OCI-LY1 (cell line): ENCODE measurements at regions not wholly inside any gene's neighbourhood (a gene's known extent, or its start where the extent isn't known, plus 50 kb on each side); places are given as distances from the start of the nearest gene placed in this dataset.

Experiments
- H2AFZ ChIP-seq: fragments of 200-600 bp; sonication (generic), shearing (Covaris generic); 2 replicates; pipeline ENCODE4 v1.6.0; 2014; ENCODE audit warnings: antibody characterized with exemption, mild to moderate bottlenecking, low read length
- H3F3A ChIP-seq: fragments of 200-600 bp; sonication (generic), shearing (Covaris generic); 2 replicates; pipeline ENCODE4 v1.6.0; 2014; ENCODE audit warnings: mild to moderate bottlenecking, antibody characterized with exemption, low read length, moderate library complexity; ENCODE audit not compliant: insufficient read depth
- H3K27ac ChIP-seq: fragments of 200-600 bp; sonication (generic); 2 replicates; pipeline ENCODE4 v1.5.1; 2014; ENCODE audit warnings: low read length, mixed run types, mild to moderate bottlenecking, low read depth; ENCODE audit not compliant: poor library complexity, severe bottlenecking
- H3K27me3 ChIP-seq: fragments of 200-600 bp; sonication (generic); 2 replicates; pipeline ENCODE4 v1.6.0; 2014; ENCODE audit warnings: antibody characterized with exemption, mild to moderate bottlenecking, low read length, moderate library complexity; ENCODE audit not compliant: insufficient read depth
- H3K36me3 ChIP-seq: fragments of 200-600 bp; sonication (generic); 2 replicates; pipeline ENCODE4 v1.6.1; 2014; ENCODE audit warnings: mild to moderate bottlenecking, antibody characterized with exemption, low read length, moderate library complexity, mixed read lengths; ENCODE audit not compliant: insufficient read depth
- H3K4me1 ChIP-seq: fragments of 200-600 bp; sonication (generic); 2 replicates; pipeline ENCODE4 v1.5.1; 2014; ENCODE audit warnings: mild to moderate bottlenecking, low read length, moderate library complexity; ENCODE audit not compliant: insufficient read depth, severe bottlenecking
- H3K4me2 ChIP-seq: fragments of 200-600 bp; sonication (generic), shearing (Covaris generic); 2 replicates; pipeline ENCODE4 v1.6.1; 2014; ENCODE audit warnings: low read length
- H3K4me3 ChIP-seq: fragments of 200-600 bp; sonication (generic); 2 replicates; pipeline ENCODE4 v1.5.1; 2014; ENCODE audit warnings: low read length, low read depth, mild to moderate bottlenecking, mixed read lengths; ENCODE audit not compliant: poor library complexity, severe bottlenecking
- H3K79me2 ChIP-seq: fragments of 200-600 bp; shearing (Covaris generic); 2 replicates; pipeline ENCODE4 v1.6.1; 2016; ENCODE audit warnings: mixed run types, low read length, mixed read lengths; ENCODE audit not compliant: insufficient read depth
- H3K9ac ChIP-seq: fragments of 200-600 bp; sonication (generic), shearing (Covaris generic); 2 replicates; pipeline ENCODE4 v1.6.1; 2014; ENCODE audit warnings: mild to moderate bottlenecking, low read length, mixed read lengths
- H3K9me2 ChIP-seq: fragments of 200-600 bp; sonication (generic), shearing (Covaris generic); 2 replicates; pipeline ENCODE4 v1.6.1; 2014; ENCODE audit warnings: low read depth, mild to moderate bottlenecking, low read length, mixed read lengths
- H3K9me3 ChIP-seq: fragments of 200-600 bp; shearing (Covaris generic); 2 replicates; pipeline ENCODE4 v1.6.1; 2014; ENCODE audit warnings: low read length, mixed read lengths
- H4K20me1 ChIP-seq: fragments of 200-600 bp; sonication (generic), shearing (Covaris generic); 2 replicates; pipeline ENCODE4 v1.6.0; 2016; ENCODE audit warnings: mild to moderate bottlenecking, low read length; ENCODE audit not compliant: insufficient read depth
- EZH2 ChIP-seq: fragments of 200-600 bp; sonication (generic), shearing (Covaris generic); IDR thresholded peaks from 2 replicates; pipeline ENCODE4 v1.8.0; 2017; ENCODE audit warnings: borderline replicate concordance, mixed run types, mild to moderate bottlenecking, antibody characterized with exemption, low read length, moderate library complexity, mixed read lengths
- TF ChIP-seq, protein P1 (sequence below): fragments of 200-600 bp; sonication (generic), shearing (Covaris generic); IDR thresholded peaks from 2 replicates; pipeline ENCODE4 v1.5.1; 2017; ENCODE audit warnings: mild to moderate bottlenecking, antibody characterized with exemption, low read length, moderate library complexity, mixed read lengths

- Histone ChIP-seq H3K4me1 (no peaks in the 10 kb centered on the region), H3K9ac (no peak overlapping the region), H2AFZ (no peak overlapping the region), H3K27me3 (no peaks in the 10 kb centered on the region), H3K9me3 (no peaks in the 10 kb centered on the region), H3K4me3 (no peak overlapping the region), H3K27ac (no peak overlapping the region), H3K9me2 (no peaks in the 10 kb centered on the region), H4K20me1 (no peaks in the 10 kb centered on the region), H3K4me2 (no peak overlapping the region), H3K36me3 (no peaks in the 10 kb centered on the region), H3F3A (no peaks in the 10 kb centered on the region), H3K79me2 (no peaks in the 10 kb centered on the region)
- TF ChIP-seq, protein P1, sequence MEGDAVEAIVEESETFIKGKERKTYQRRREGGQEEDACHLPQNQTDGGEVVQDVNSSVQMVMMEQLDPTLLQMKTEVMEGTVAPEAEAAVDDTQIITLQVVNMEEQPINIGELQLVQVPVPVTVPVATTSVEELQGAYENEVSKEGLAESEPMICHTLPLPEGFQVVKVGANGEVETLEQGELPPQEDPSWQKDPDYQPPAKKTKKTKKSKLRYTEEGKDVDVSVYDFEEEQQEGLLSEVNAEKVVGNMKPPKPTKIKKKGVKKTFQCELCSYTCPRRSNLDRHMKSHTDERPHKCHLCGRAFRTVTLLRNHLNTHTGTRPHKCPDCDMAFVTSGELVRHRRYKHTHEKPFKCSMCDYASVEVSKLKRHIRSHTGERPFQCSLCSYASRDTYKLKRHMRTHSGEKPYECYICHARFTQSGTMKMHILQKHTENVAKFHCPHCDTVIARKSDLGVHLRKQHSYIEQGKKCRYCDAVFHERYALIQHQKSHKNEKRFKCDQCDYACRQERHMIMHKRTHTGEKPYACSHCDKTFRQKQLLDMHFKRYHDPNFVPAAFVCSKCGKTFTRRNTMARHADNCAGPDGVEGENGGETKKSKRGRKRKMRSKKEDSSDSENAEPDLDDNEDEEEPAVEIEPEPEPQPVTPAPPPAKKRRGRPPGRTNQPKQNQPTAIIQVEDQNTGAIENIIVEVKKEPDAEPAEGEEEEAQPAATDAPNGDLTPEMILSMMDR: no peak
- TF ChIP-seq EZH2: no peak
These were observed 90.1 kb upstream of the RGMA start for GRCh38 chr15:93179072-93179471.

DNA sequence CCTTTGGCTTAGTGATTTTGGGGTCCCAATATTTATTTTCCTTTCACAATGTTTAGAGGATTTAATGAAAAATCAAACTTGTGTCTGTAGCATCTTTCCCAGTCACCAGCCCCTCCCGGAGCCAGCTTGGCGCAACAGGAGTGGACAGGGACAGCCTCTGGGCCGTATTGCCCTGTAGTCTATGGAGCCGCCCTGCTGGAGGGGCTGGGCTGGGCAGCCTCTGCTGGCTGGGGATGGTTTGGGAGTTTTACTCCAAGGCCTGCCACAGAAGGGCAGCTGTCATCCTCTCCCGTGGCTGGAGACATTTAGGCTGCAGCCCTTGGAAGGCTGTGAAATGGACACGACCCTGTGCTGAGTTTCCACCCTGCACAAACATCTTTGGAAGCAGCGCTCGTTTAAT, 89.4 kb upstream of the RGMA start:
- Histone ChIP-seq H2AFZ (no peak overlapping the region), H3K4me3 (no peak overlapping the region), H3K9me3 (no peaks in the 10 kb centered on the region), H3K36me3 (no peaks in the 10 kb centered on the region), H3K27ac (no peak overlapping the region), H3K9ac (no peak overlapping the region), H3F3A (no peaks in the 10 kb centered on the region), H3K27me3 (no peaks in the 10 kb centered on the region), H3K9me2 (no peaks in the 10 kb centered on the region), H3K79me2 (no peaks in the 10 kb centered on the region), H3K4me2 (no peak overlapping the region), H4K20me1 (no peaks in the 10 kb centered on the region), H3K4me1 (no peaks in the 10 kb centered on the region)
- TF ChIP-seq, protein P1: no peak

- H3K79me2 ChIP-seq: no peaks in the 10 kb centered on the region
- H3K4me3 ChIP-seq: no peak overlapping the region
- H3K36me3 ChIP-seq: no peaks in the 10 kb centered on the region
- no peak overlapping the region for H3K9ac ChIP-seq
- no peaks in the 10 kb centered on the region for H3K9me2 ChIP-seq
- no peaks in the 10 kb centered on the region for H3K4me1 ChIP-seq
- no peak overlapping the region for H3K4me2 ChIP-seq
- no peaks in the 10 kb centered on the region for H3F3A ChIP-seq
- TF ChIP-seq, protein P1: no peak
- no peak for TF ChIP-seq EZH2
- H3K27ac ChIP-seq: no peak overlapping the region
- H4K20me1 ChIP-seq: no peaks in the 10 kb centered on the region
- no peaks in the 10 kb centered on the region for H3K9me3 ChIP-seq
- H3K27me3 ChIP-seq: no peaks in the 10 kb centered on the region
- no peak overlapping the region for H2AFZ ChIP-seq
These were observed 87.1 kb upstream of the RGMA start for GRCh38 chr15:93176065-93176464.
